ENCODE measurements at regions not wholly inside any gene's neighbourhood (a gene's known extent, or its start where the extent isn't known, plus 50 kb on each side); places are given as distances from the start of the nearest gene placed in this dataset.

- TF ChIP-seq HCFC1 (IDR thresholded peaks at IDR 0.05; ENCODE audit: low read depth, low read length) (no peak), USF2 (IDR thresholded peaks at IDR 0.05; ENCODE audit: low read depth, low read length) (no peak), USF2 (CRISPR knock-in tag; IDR thresholded peaks at IDR 0.05; ENCODE audit: borderline replicate concordance) (no peak), ZNF121 (CRISPR knock-in tag; IDR thresholded peaks at IDR 0.05) (no peak), IKZF5 (CRISPR knock-in tag; IDR thresholded peaks at IDR 0.05) (no peak), ZSCAN21 (CRISPR knock-in tag; IDR thresholded peaks at IDR 0.05; ENCODE audit: borderline replicate concordance) (no peak)
Observed at GRCh38 chrX:40359593-40359992, 221.2 kb upstream of the ATP6AP2 start.

All from HepG2 (cell line).